ENCODE measurements at regions not wholly inside any gene's neighbourhood (a gene's known extent, or its start where the extent isn't known, plus 50 kb on each side); places are given as distances from the start of the nearest gene placed in this dataset.

DNA sequence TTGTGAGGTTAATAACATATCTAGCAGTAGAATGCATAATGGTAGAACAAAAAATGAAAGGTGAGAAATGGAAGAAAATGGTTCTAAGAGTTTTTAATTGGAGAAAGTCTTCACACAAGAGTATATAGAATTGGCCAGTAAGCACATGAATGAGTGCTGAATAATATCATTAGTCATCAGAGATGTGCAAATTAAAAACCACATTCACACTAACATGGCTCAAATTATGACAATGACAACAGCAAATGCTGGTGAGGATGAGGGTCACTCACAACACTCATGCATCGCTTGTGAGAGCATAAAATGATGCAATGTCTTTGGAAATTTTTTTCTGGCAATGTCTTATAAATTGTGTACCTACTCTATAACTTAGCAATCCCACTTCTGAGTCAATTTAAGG lies 1355.4 kb upstream of the ACVR2A start:
- DNase-seq (ENCODE audit: low read depth in 2 of 2), result peak in 1 of 2 donors; percentile 35
- no peaks in the 10 kb centered on the region for H3K36me3 ChIP-seq (ENCODE audit: control insufficient read depth, insufficient read depth, low read length)
- no peak overlapping the region for H2AFZ ChIP-seq (ENCODE audit: low read length)
- H3K4me1 ChIP-seq (ENCODE audit: control insufficient read depth, extremely low read depth, insufficient read depth, low read length), result no peaks in the 10 kb centered on the region
- no peaks in the 10 kb centered on the region for H3K27me3 ChIP-seq (ENCODE audit: control insufficient read depth, insufficient read depth, low read length)
- no peak for TF ChIP-seq EZH2 (IDR thresholded peaks at IDR 0.05; ENCODE audit: low read length, missing control alignments)
- H4K20me1 ChIP-seq (ENCODE audit: control insufficient read depth, extremely low read depth, insufficient read depth, low read length), result no peaks in the 10 kb centered on the region
- no peaks in the 10 kb centered on the region for H3K9me3 ChIP-seq (ENCODE audit: control insufficient read depth, insufficient read depth, low read depth, low read length)
- no peak overlapping the region for H3K4me2 ChIP-seq (ENCODE audit: extremely low read depth, insufficient read depth, low read length)
- H3K27ac ChIP-seq (ENCODE audit: insufficient read depth, low read length), result no peak overlapping the region
- no peak overlapping the region for H3K9ac ChIP-seq (ENCODE audit: insufficient read depth, low read length)
- H3K4me3 ChIP-seq (replicated peaks in 1 of 4; ENCODE audit: control extremely low read depth in 1 of 4, insufficient read depth in 1 of 4, low read depth in 3 of 4, low read length in 4 of 4), result no peak overlapping the region
- H3K79me2 ChIP-seq (ENCODE audit: control insufficient read depth, insufficient read depth, low read length), result no peaks in the 10 kb centered on the region

DNA sequence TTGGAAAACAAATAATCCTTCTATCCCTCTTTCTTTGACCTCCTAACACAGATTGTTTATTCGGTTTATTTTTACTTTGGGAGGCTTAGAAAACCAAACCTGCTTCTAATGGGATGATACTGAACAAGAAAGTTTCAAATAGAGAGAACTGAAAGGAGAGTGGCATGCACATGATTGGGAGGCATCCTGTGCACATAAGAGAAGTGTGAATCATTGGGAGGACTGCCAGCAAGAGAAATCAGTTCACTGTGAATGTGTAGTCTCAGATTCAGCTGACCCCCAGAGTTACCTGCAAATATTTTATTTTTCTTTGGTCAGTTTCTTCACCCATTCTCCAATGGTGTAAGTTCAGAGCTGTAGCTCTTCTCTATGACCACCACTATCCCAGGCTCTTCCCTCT lies 1363.2 kb upstream of the ACVR2A start:
- no peaks in the 10 kb centered on the region for H3K27me3 ChIP-seq (ENCODE audit: control insufficient read depth, insufficient read depth, low read length)
- H3K4me2 ChIP-seq (ENCODE audit: extremely low read depth, insufficient read depth, low read length), result no peak overlapping the region
- H3K9ac ChIP-seq (ENCODE audit: insufficient read depth, low read length), result no peak overlapping the region
- no peak overlapping the region for H3K27ac ChIP-seq (ENCODE audit: insufficient read depth, low read length)
- no peaks in the 10 kb centered on the region for H4K20me1 ChIP-seq (ENCODE audit: control insufficient read depth, extremely low read depth, insufficient read depth, low read length)
- H3K79me2 ChIP-seq (ENCODE audit: control insufficient read depth, insufficient read depth, low read length), result no peaks in the 10 kb centered on the region
- H3K9me3 ChIP-seq (ENCODE audit: control insufficient read depth, insufficient read depth, low read depth, low read length), result no peaks in the 10 kb centered on the region
- no peak for TF ChIP-seq EZH2 (IDR thresholded peaks at IDR 0.05; ENCODE audit: low read length, missing control alignments)
- TF ChIP-seq, protein P1, sequence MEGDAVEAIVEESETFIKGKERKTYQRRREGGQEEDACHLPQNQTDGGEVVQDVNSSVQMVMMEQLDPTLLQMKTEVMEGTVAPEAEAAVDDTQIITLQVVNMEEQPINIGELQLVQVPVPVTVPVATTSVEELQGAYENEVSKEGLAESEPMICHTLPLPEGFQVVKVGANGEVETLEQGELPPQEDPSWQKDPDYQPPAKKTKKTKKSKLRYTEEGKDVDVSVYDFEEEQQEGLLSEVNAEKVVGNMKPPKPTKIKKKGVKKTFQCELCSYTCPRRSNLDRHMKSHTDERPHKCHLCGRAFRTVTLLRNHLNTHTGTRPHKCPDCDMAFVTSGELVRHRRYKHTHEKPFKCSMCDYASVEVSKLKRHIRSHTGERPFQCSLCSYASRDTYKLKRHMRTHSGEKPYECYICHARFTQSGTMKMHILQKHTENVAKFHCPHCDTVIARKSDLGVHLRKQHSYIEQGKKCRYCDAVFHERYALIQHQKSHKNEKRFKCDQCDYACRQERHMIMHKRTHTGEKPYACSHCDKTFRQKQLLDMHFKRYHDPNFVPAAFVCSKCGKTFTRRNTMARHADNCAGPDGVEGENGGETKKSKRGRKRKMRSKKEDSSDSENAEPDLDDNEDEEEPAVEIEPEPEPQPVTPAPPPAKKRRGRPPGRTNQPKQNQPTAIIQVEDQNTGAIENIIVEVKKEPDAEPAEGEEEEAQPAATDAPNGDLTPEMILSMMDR (conservative IDR thresholded peaks at IDR 0.05 in 1 of 2, IDR thresholded peaks at IDR 0.05 in 1 of 2; ENCODE audit: low read depth in 1 of 2, low read length in 2 of 2), result no peak
- H3K36me3 ChIP-seq (ENCODE audit: control insufficient read depth, insufficient read depth, low read length), result no peaks in the 10 kb centered on the region
- no peaks in the 10 kb centered on the region for H3K4me1 ChIP-seq (ENCODE audit: control insufficient read depth, extremely low read depth, insufficient read depth, low read length)
- peak; percentile 35 to 66 for DNase-seq (ENCODE audit: low read depth in 2 of 2)
- no peak overlapping the region for H3K4me3 ChIP-seq (replicated peaks in 1 of 4; ENCODE audit: control extremely low read depth in 1 of 4, insufficient read depth in 1 of 4, low read depth in 3 of 4, low read length in 4 of 4)
- H2AFZ ChIP-seq (ENCODE audit: low read length), result no peak overlapping the region

DNA sequence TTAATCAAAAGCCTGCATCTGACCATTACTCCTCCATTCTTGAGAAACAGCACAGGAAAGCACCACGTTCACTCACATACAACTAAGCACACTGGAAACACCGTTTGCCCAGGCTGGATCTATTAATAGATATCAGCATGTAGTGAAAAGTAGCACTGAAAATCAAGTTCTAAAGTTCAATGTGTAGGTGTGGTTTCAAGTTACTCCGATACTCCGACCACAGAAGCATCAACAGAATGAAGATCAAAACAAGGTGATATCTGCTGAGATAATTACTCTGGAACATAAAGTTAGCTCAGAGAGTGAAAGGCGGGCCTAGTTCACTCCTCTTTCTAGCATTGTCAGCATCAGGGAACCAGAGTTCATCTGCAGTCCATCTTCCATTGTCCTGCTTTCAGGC lies 1367.4 kb upstream of the ACVR2A start:
- Histone ChIP-seq H3K9ac (ENCODE audit: insufficient read depth, low read length) (no peak overlapping the region), H3K27me3 (ENCODE audit: control insufficient read depth, insufficient read depth, low read length) (no peaks in the 10 kb centered on the region), H3K79me2 (ENCODE audit: control insufficient read depth, insufficient read depth, low read length) (no peaks in the 10 kb centered on the region), H3K36me3 (ENCODE audit: control insufficient read depth, insufficient read depth, low read length) (no peaks in the 10 kb centered on the region), H4K20me1 (ENCODE audit: control insufficient read depth, extremely low read depth, insufficient read depth, low read length) (no peaks in the 10 kb centered on the region), H3K9me3 (ENCODE audit: control insufficient read depth, insufficient read depth, low read depth, low read length) (no peaks in the 10 kb centered on the region), H3K27ac (ENCODE audit: insufficient read depth, low read length) (no peak overlapping the region), H2AFZ (ENCODE audit: low read length) (no peak overlapping the region), H3K4me3 (replicated peaks in 1 of 4; ENCODE audit: control extremely low read depth in 1 of 4, insufficient read depth in 1 of 4, low read depth in 3 of 4, low read length in 4 of 4) (no peak overlapping the region), H3K4me1 (ENCODE audit: control insufficient read depth, extremely low read depth, insufficient read depth, low read length) (no peaks in the 10 kb centered on the region), H3K4me2 (ENCODE audit: extremely low read depth, insufficient read depth, low read length) (no peak overlapping the region)
- TF ChIP-seq, protein P1 (conservative IDR thresholded peaks at IDR 0.05 in 1 of 2, IDR thresholded peaks at IDR 0.05 in 1 of 2; ENCODE audit: low read depth in 1 of 2, low read length in 2 of 2), result no peak
- no peak for TF ChIP-seq EZH2 (IDR thresholded peaks at IDR 0.05; ENCODE audit: low read length, missing control alignments)
- DNase-seq (ENCODE audit: low read depth in 2 of 2), result peak in 1 of 2 donors; percentile 20

Measured in fibroblast of lung (primary cell).